H1 (cell line): ENCODE measurements at regions not wholly inside any gene's neighbourhood (a gene's known extent, or its start where the extent isn't known, plus 50 kb on each side); places are given as distances from the start of the nearest gene placed in this dataset.

Experiments used
- CTCF ChIA-PET: fragments of 300-600 bp; sonication (Branson Sonifier 250); formaldehyde crosslinking; loops from one replicate; lab custom pipeline; 2021; ENCODE audit not compliant: partially characterized antibody; lab: Charles Lee
- POLR2A ChIA-PET: fragments of 300-600 bp; sonication (Branson Sonifier 250); formaldehyde crosslinking; loops from one replicate; lab custom pipeline; 2021; ENCODE audit warnings: inconsistent platforms; ENCODE audit not compliant: partially characterized antibody; lab: Charles Lee
- DNase-seq, 2 experiments: peaks; one replicate each; pipeline versions ENCODE4 v3.0.0 to v3.0.0-alpha.2; 2010 to 2022; ENCODE audit warnings: low spot score in 2 of 2, low read depth in 1 of 2, mixed read lengths in 1 of 2
- FAIRE-seq: peaks from 2 replicates; lab custom pipeline; 2011; peaks lifted over from hg19 to GRCh38; lab: Jason Lieb, UNC
- H2AFZ ChIP-seq: 2 replicates; pipeline ENCODE4 v1.8.1; 2012; ENCODE audit warnings: low read length, inconsistent platforms
- H2AK5ac ChIP-seq: 2 replicates; pipeline ENCODE4 v1.6.1; 2013; ENCODE audit warnings: low read depth, low read length
- H2BK120ac ChIP-seq: replicated peaks from 2 replicates; pipeline ENCODE3; 2013; ENCODE audit warnings: low read depth, low read length, inconsistent platforms
- H2BK12ac ChIP-seq: 2 replicates; pipeline ENCODE4 v1.6.1; 2013; ENCODE audit warnings: low read depth, low read length
- H2BK15ac ChIP-seq: 2 replicates; pipeline ENCODE4 v1.6.1; 2013; ENCODE audit warnings: low read length
- H2BK20ac ChIP-seq: 2 replicates; pipeline ENCODE4 v1.6.1; 2013; ENCODE audit warnings: low read length
- H2BK5ac ChIP-seq: 2 replicates; pipeline ENCODE4 v1.6.1; 2013; ENCODE audit warnings: low read depth, low read length
- H3K14ac ChIP-seq: 2 replicates; pipeline ENCODE4 v1.6.1; 2013; ENCODE audit warnings: inconsistent platforms; ENCODE audit not compliant: insufficient read length
- H3K18ac ChIP-seq: 2 replicates; pipeline ENCODE4 v1.6.1; 2013; ENCODE audit warnings: low read length; ENCODE audit errors: extremely low read depth
- H3K23ac ChIP-seq: 2 replicates; pipeline ENCODE4 v1.6.1; 2013; ENCODE audit warnings: inconsistent platforms; ENCODE audit not compliant: insufficient read length
- H3K23me2 ChIP-seq: 2 replicates; pipeline ENCODE4 v1.6.1; 2013; ENCODE audit warnings: low read depth, low read length
- H3K27ac ChIP-seq: 2 replicates; pipeline ENCODE4 v1.6.1; 2011; ENCODE audit warnings: low read depth, low read length, inconsistent platforms
- H3K27me3 ChIP-seq, 4 experiments: replicated peaks in 1 of 4; 1 replicate in 1 of 4; 2 replicates in 3 of 4; pipeline versions ENCODE4 v1.6.1 to v1.8.1; 2011 to 2013; ENCODE audit warnings: low read length in 3 of 4, mild to moderate bottlenecking in 3 of 4, inconsistent platforms in 2 of 4, mixed read lengths in 2 of 4, moderate library complexity in 1 of 4; ENCODE audit not compliant: control insufficient read depth in 3 of 4, insufficient read depth in 3 of 4; ENCODE audit errors: extremely low read depth in 1 of 4
- H3K36me3 ChIP-seq, 4 experiments: 2 replicates each; pipeline versions ENCODE4 v1.6.1 to v1.8.1; 2011 to 2013; ENCODE audit warnings: mild to moderate bottlenecking in 4 of 4, low read length in 3 of 4, moderate library complexity in 2 of 4, control low read depth in 1 of 4, inconsistent platforms in 1 of 4; ENCODE audit not compliant: insufficient read depth in 4 of 4, control insufficient read depth in 2 of 4
- H3K4ac ChIP-seq: replicated peaks from 2 replicates; pipeline ENCODE3; 2013; ENCODE audit warnings: low read length, low read depth, mixed read lengths, inconsistent platforms; ENCODE audit not compliant: insufficient read length
- H3K4me1 ChIP-seq, 4 experiments: replicated peaks in 1 of 4; 1 replicate in 1 of 4; 2 replicates in 3 of 4; pipeline versions ENCODE4 v1.6.1 to v1.8.1; 2011 to 2013; ENCODE audit warnings: low read length in 3 of 4, inconsistent platforms in 2 of 4, mixed read lengths in 1 of 4; ENCODE audit not compliant: insufficient read depth in 4 of 4, control insufficient read depth in 3 of 4
- H3K4me2 ChIP-seq, 2 experiments: 2 replicates each; pipeline versions ENCODE4 v1.6.1 to v1.8.1; 2011 to 2013; ENCODE audit warnings: low read depth in 2 of 2, low read length in 2 of 2, control low read depth in 1 of 2, inconsistent platforms in 1 of 2, mild to moderate bottlenecking in 1 of 2; ENCODE audit not compliant: insufficient read depth in 1 of 2
- H3K4me3 ChIP-seq, 4 experiments: fragments of 200-600, 300-600 bp in 1 of 4; sonication (generic), shearing (Covaris generic), sonication (Bioruptor Twin) in 1 of 4; 2 replicates each; pipeline versions ENCODE4 v1.5.1 to v1.8.1; 2011 to 2016; ENCODE audit warnings: low read length in 4 of 4, low read depth in 3 of 4, control low read depth in 2 of 4, inconsistent platforms in 2 of 4, mild to moderate bottlenecking in 2 of 4, mixed read lengths in 1 of 4, moderate library complexity in 1 of 4; ENCODE audit not compliant: insufficient read depth in 2 of 4; ENCODE audit errors: extremely low read depth in 1 of 4
- H3K56ac ChIP-seq: replicated peaks from 2 replicates; pipeline ENCODE3; 2013; ENCODE audit warnings: low read depth, mild to moderate bottlenecking, mixed read lengths, low read length, inconsistent platforms; ENCODE audit not compliant: insufficient read length
- H3K79me1 ChIP-seq: 2 replicates; pipeline ENCODE4 v1.6.1; 2013; ENCODE audit warnings: low read depth, low read length, control low read depth
- H3K79me2 ChIP-seq, 2 experiments: 2 replicates each; pipeline versions ENCODE4 v1.6.1 to v1.8.1; 2012 to 2013; ENCODE audit warnings: low read length in 2 of 2, mild to moderate bottlenecking in 2 of 2, inconsistent platforms in 1 of 2; ENCODE audit not compliant: insufficient read depth in 2 of 2, control insufficient read depth in 1 of 2
- H3K9ac ChIP-seq, 4 experiments: replicated peaks in 1 of 4; 1 replicate in 1 of 4; 2 replicates in 3 of 4; pipeline versions ENCODE4 v1.6.1 to v1.8.1; 2011 to 2013; ENCODE audit warnings: low read depth in 3 of 4, low read length in 3 of 4, control low read depth in 2 of 4, mild to moderate bottlenecking in 2 of 4, moderate library complexity in 2 of 4, inconsistent platforms in 1 of 4; ENCODE audit errors: extremely low read depth in 1 of 4
- H3K9me3 ChIP-seq, 2 experiments: 2 replicates each; pipeline versions ENCODE4 v1.6.1 to v1.8.1; 2012 to 2013; ENCODE audit warnings: mild to moderate bottlenecking in 2 of 2, moderate library complexity in 2 of 2, control low read depth in 1 of 2, inconsistent platforms in 1 of 2, low read depth in 1 of 2, low read length in 1 of 2, mixed read lengths in 1 of 2; ENCODE audit not compliant: insufficient read depth in 2 of 2
- H4K20me1 ChIP-seq, 2 experiments: replicated peaks in 1 of 2; 2 replicates each; pipeline versions ENCODE3 to v1.8.1; 2011 to 2013; ENCODE audit warnings: inconsistent platforms in 2 of 2, low read length in 2 of 2, mild to moderate bottlenecking in 1 of 2; ENCODE audit not compliant: insufficient read depth in 2 of 2, control insufficient read depth in 1 of 2
- H4K5ac ChIP-seq: 2 replicates; pipeline ENCODE4 v1.6.1; 2013; ENCODE audit warnings: low read length, low read depth, mixed read lengths, inconsistent platforms; ENCODE audit not compliant: insufficient read length
- H4K8ac ChIP-seq: 2 replicates; pipeline ENCODE4 v1.8.0; 2013; ENCODE audit warnings: mild to moderate bottlenecking, moderate library complexity, low read length, inconsistent platforms; ENCODE audit not compliant: insufficient read depth; ENCODE audit errors: extremely low read depth
- H4K91ac ChIP-seq: replicated peaks from 2 replicates; pipeline ENCODE3; 2013; ENCODE audit warnings: low read length, mixed read lengths, inconsistent platforms; ENCODE audit not compliant: insufficient read length
- ASH2L ChIP-seq: fragments of 200-600, 300-600 bp; sonication (generic); IDR thresholded peaks from one replicate; pipeline ENCODE4 v1.7.1; 2017; ENCODE audit warnings: low read length
- BACH1 ChIP-seq: IDR thresholded peaks from 2 replicates; pipeline ENCODE4 v1.6.1; 2012; ENCODE audit warnings: low read length, improper control_type of control experiment
- BRCA1 ChIP-seq: IDR thresholded peaks from 2 replicates; pipeline ENCODE4 v1.6.1; 2012; ENCODE audit warnings: low read depth, low read length, improper control_type of control experiment
- CEBPB ChIP-seq: IDR thresholded peaks from 2 replicates; pipeline ENCODE4 v1.6.1; 2012; ENCODE audit warnings: low read depth, low read length
- CHD1 ChIP-seq: IDR thresholded peaks from 2 replicates; pipeline ENCODE4 v1.6.1; 2012; ENCODE audit warnings: low read depth, low read length, improper control_type of control experiment
- CHD2 ChIP-seq: IDR thresholded peaks from 2 replicates; pipeline ENCODE4 v1.6.1; 2012; ENCODE audit warnings: low read length, improper control_type of control experiment
- KDM4A ChIP-seq: IDR thresholded peaks from one replicate; pipeline ENCODE4 v1.7.1; 2012; ENCODE audit warnings: low read depth, mild to moderate bottlenecking, moderate library complexity, low read length, inconsistent platforms; ENCODE audit not compliant: severe bottlenecking
- PHF8 ChIP-seq: fragments of 200-600 bp; sonication (generic); conservative IDR thresholded peaks from 2 replicates; pipeline ENCODE4 v1.7.1; 2012; ENCODE audit warnings: low read depth, mild to moderate bottlenecking, inconsistent platforms, low read length, moderate library complexity
- POLR2A ChIP-seq, 2 experiments: IDR thresholded peaks; 1 replicate in 1 of 2; 2 replicates in 1 of 2; pipeline ENCODE4 v1.6.1; 2011; ENCODE audit warnings: low read depth in 2 of 2, low read length in 2 of 2, mild to moderate bottlenecking in 2 of 2; ENCODE audit errors: control extremely low read depth in 1 of 2
- RAD21 ChIP-seq, 2 experiments: IDR thresholded peaks in 1 of 2; conservative IDR thresholded peaks in 1 of 2; 2 replicates each; pipeline ENCODE4 v1.6.1; 2011; ENCODE audit warnings: low read depth in 2 of 2, low read length in 2 of 2, improper control_type of control experiment in 1 of 2, inconsistent platforms in 1 of 2, mild to moderate bottlenecking in 1 of 2, moderate library complexity in 1 of 2
- RNF2 ChIP-seq: fragments of 200-900, 300-1000 bp; sonication (generic); IDR thresholded peaks from 2 replicates; pipeline ENCODE4 v1.7.1; 2016; ENCODE audit warnings: borderline replicate concordance, low read depth, mild to moderate bottlenecking, antibody characterized with exemption, low read length; ENCODE audit not compliant: poor library complexity, severe bottlenecking; ENCODE audit errors: missing control alignments
- SAP30 ChIP-seq: fragments of 300-600 bp; sonication (generic); IDR thresholded peaks from 2 replicates; pipeline ENCODE4 v1.7.1; 2012; ENCODE audit warnings: low read length, moderate library complexity, mild to moderate bottlenecking, inconsistent platforms; ENCODE audit not compliant: insufficient read depth, insufficient replicate concordance
- SIRT6 ChIP-seq: IDR thresholded peaks from one replicate; pipeline ENCODE4 v1.7.1; 2012; ENCODE audit warnings: low read length, inconsistent platforms
- SP4 ChIP-seq: IDR thresholded peaks from 2 replicates; pipeline ENCODE4 v1.6.1; 2012; ENCODE audit warnings: low read length, inconsistent platforms
- YY1 ChIP-seq: IDR thresholded peaks from 2 replicates; pipeline ENCODE4 v1.6.1; 2011; ENCODE audit warnings: low read depth, mild to moderate bottlenecking, low read length
- ZNF274 ChIP-seq: IDR thresholded peaks from 2 replicates; pipeline ENCODE4 v1.7.0; 2012; ENCODE audit warnings: low read length, borderline replicate concordance; ENCODE audit errors: extremely low read depth
- WGBS, 2 experiments: shearing (Covaris generic) in 1 of 2; methylation state at CpG; one replicate each; pipeline versions ENCODE4 v1.1.6 to v1.1.7; 2013 to 2015; ENCODE audit warnings: low lambda C conversion rate in 2 of 2, mixed read lengths in 2 of 2, inconsistent platforms in 1 of 2, low coverage in 1 of 2, missing lambda C conversion rate in 1 of 2; ENCODE audit not compliant: insufficient replicate concordance in 2 of 2, insufficient coverage in 1 of 2, insufficient read length in 1 of 2; ENCODE audit errors: extremely low coverage in 1 of 2, missing lambda C conversion rate in 1 of 2; 5-methylcytosine and 5-hydroxymethylcytosine counted together

GRCh38 chr2:198339116-198339515 lies 534.7 kb downstream of the PLCL1 start:
- no peaks in the 10 kb centered on the region for H3K9me3 ChIP-seq
- H2BK20ac ChIP-seq: no peak overlapping the region
- DNase-seq (no peak), FAIRE-seq (no peak)
- no peak overlapping the region for H3K27ac ChIP-seq
- no peak overlapping the region for H3K9ac ChIP-seq
- H3K4me3 ChIP-seq: no peak overlapping the region
- no peak overlapping the region for H3K18ac ChIP-seq
- H3K4me2 ChIP-seq: no peak overlapping the region
- H3K27me3 ChIP-seq: no peaks in the 10 kb centered on the region
- no peaks in the 10 kb centered on the region; a peak in 1 of 7 replicates for H3K4me1 ChIP-seq
- H3K79me1 ChIP-seq: no peaks in the 10 kb centered on the region
- H2BK12ac ChIP-seq: no peak overlapping the region
- no peak overlapping the region for H3K23ac ChIP-seq
- H2BK120ac ChIP-seq: no peak overlapping the region
- no peaks in the 10 kb centered on the region for H4K20me1 ChIP-seq
- H4K8ac ChIP-seq: no peak overlapping the region
- H4K91ac ChIP-seq: no peak overlapping the region
- no peak overlapping the region for H3K14ac ChIP-seq
- peak overlapping the region; percentile 23; the same call in 1 of the 2 replicates for H2BK15ac ChIP-seq
- CTCF ChIA-PET: no interaction called here
- no peaks in the 10 kb centered on the region for H3K36me3 ChIP-seq
- WGBS, 2 experiments: 93% methylated on average over 5 of the region's 5 CpGs; no CpG with 5 or more reads in 1 of the 2 experiments
- no peaks in the 10 kb centered on the region for H3K79me2 ChIP-seq
- H2AK5ac ChIP-seq: no peak overlapping the region
- H3K4ac ChIP-seq: no peak overlapping the region
- POLR2A ChIA-PET: no interaction called here
- no peak overlapping the region for H4K5ac ChIP-seq
- no peaks in the 10 kb centered on the region for H3K23me2 ChIP-seq
- H2BK5ac ChIP-seq: no peak overlapping the region
- H3K56ac ChIP-seq: no peak overlapping the region
- peak overlapping the region; percentile 84; the same call in 1 of the 2 replicates for H2AFZ ChIP-seq
- TF ChIP-seq ZNF274: no peak
- TF ChIP-seq BRCA1: no peak
- no peak for TF ChIP-seq POLR2A (IDR thresholded peaks at IDR 0.05; ENCODE audit: control extremely low read depth in 1 of 2, low read depth in 2 of 2, low read length in 2 of 2)
- no peak for TF ChIP-seq SP4
- no peak for TF ChIP-seq PHF8
- no peak for TF ChIP-seq SIRT6
- no peak for TF ChIP-seq RAD21 (IDR thresholded peaks at IDR 0.05 in 1 of 2, conservative IDR thresholded peaks at IDR 0.05 in 1 of 2; ENCODE audit: low read depth in 2 of 2, low read length in 2 of 2)
- no peak for TF ChIP-seq CHD1
- TF ChIP-seq CEBPB: no peak
- no peak for TF ChIP-seq ASH2L
- TF ChIP-seq CHD2: no peak
- no peak for TF ChIP-seq RNF2
- no peak for TF ChIP-seq SAP30
- no peak for TF ChIP-seq KDM4A
- no peak for TF ChIP-seq BACH1
- no peak for TF ChIP-seq YY1
